ENCODE measurements at regions not wholly inside any gene's neighbourhood (a gene's known extent, or its start where the extent isn't known, plus 50 kb on each side); places are given as distances from the start of the nearest gene placed in this dataset.

- no peak overlapping the region for H3K27ac ChIP-seq
- no peaks in the 10 kb centered on the region for H3K36me3 ChIP-seq
- no peaks in the 10 kb centered on the region for H3K4me1 ChIP-seq
- H3K4me3 ChIP-seq = no peak overlapping the region
- TF ChIP-seq CTCF (IDR thresholded peaks at IDR 0.05) = no peak
- H3K9me3 ChIP-seq = no peaks in the 10 kb centered on the region
- no peak for DNase-seq
- intact Hi-C loops (cut with DNase I; ENCODE audit: low total_unique reads) = no loop called here
- H3K27me3 ChIP-seq = no peaks in the 10 kb centered on the region
Observed at GRCh38 chr14:95370076-95370475, 50.4 kb upstream of the CLMN start.

Measured in uterus (tissue), 3 donors.